GM23338 (cell line): ENCODE measurements at regions not wholly inside any gene's neighbourhood (a gene's known extent, or its start where the extent isn't known, plus 50 kb on each side); places are given as distances from the start of the nearest gene placed in this dataset.

Source experiments
- ATAC-seq: fragments of 200-7000 bp; cut with Tn5 transposase; 3 replicates; pipeline ENCODE4 v1.9.1; 2020
- DNase-seq: peaks from one replicate; pipeline ENCODE4 v3.0.0-alpha.2; 2015; ENCODE audit warnings: low spot score
- H2AFZ ChIP-seq: fragments of 200-600 bp; sonication (generic); 2 replicates; pipeline ENCODE4 v1.8.0; 2016; ENCODE audit warnings: antibody characterized with exemption, mild to moderate bottlenecking, moderate library complexity
- H3F3A ChIP-seq: fragments of 200-600 bp; sonication (generic); replicated peaks from 2 replicates; pipeline ENCODE4 v1.8.0; 2017; ENCODE audit warnings: antibody characterized with exemption, mixed run types, low read depth
- H3K27ac ChIP-seq: fragments of 200-600 bp; sonication (generic); 2 replicates; pipeline ENCODE4 v1.6.1; 2016; ENCODE audit warnings: low read depth
- H3K27me3 ChIP-seq: fragments of 200-600 bp; sonication (generic); 2 replicates; pipeline ENCODE4 v1.8.0; 2016; ENCODE audit warnings: mild to moderate bottlenecking, mixed run types, moderate library complexity; ENCODE audit not compliant: insufficient read depth
- H3K36me3 ChIP-seq: fragments of 200-600 bp; sonication (generic); 2 replicates; pipeline ENCODE4 v1.8.0; 2016; ENCODE audit warnings: mild to moderate bottlenecking; ENCODE audit not compliant: insufficient read depth
- H3K4me1 ChIP-seq: fragments of 200-600 bp; sonication (generic); 2 replicates; pipeline ENCODE4 v1.8.0; 2016; ENCODE audit warnings: mild to moderate bottlenecking, moderate library complexity; ENCODE audit not compliant: insufficient read depth
- H3K4me2 ChIP-seq: fragments of 200-600 bp; sonication (generic); 2 replicates; pipeline ENCODE4 v1.7.1; 2017; ENCODE audit warnings: mixed run types
- H3K4me3 ChIP-seq: fragments of 200-600 bp; sonication (generic); 2 replicates; pipeline ENCODE4 v1.6.1; 2016; ENCODE audit warnings: mixed run types
- H3K79me2 ChIP-seq: fragments of 200-600 bp; sonication (generic); replicated peaks from 2 replicates; pipeline ENCODE4 v1.8.0; 2017; ENCODE audit warnings: mild to moderate bottlenecking; ENCODE audit not compliant: insufficient read depth
- H3K9me2 ChIP-seq: fragments of 200-600 bp; sonication (generic); 2 replicates; pipeline ENCODE4 v1.8.0; 2017; ENCODE audit not compliant: insufficient read depth
- H4K20me1 ChIP-seq: fragments of 200-600 bp; sonication (generic); replicated peaks from 2 replicates; pipeline ENCODE4 v1.8.0; 2017; ENCODE audit warnings: mild to moderate bottlenecking; ENCODE audit not compliant: insufficient read depth
- H3K27ac Mint-ChIP-seq: 2 replicates; pipeline ENCODE4 v1.8.0; 2020; ENCODE audit warnings: inconsistent platforms, mild to moderate bottlenecking, moderate library complexity, mixed read lengths
- H3K27me3 Mint-ChIP-seq: 3 replicates; pipeline ENCODE4 v1.8.0; 2022; ENCODE audit warnings: low read depth, mild to moderate bottlenecking, moderate library complexity, mixed read lengths, inconsistent platforms; ENCODE audit not compliant: insufficient read depth, poor library complexity
- H3K36me3 Mint-ChIP-seq: 3 replicates; pipeline ENCODE4 v1.8.0; 2021; ENCODE audit warnings: low read depth, mild to moderate bottlenecking, inconsistent platforms, moderate library complexity, mixed read lengths
- H3K4me1 Mint-ChIP-seq: 3 replicates; pipeline ENCODE4 v1.8.0; 2020; ENCODE audit warnings: mild to moderate bottlenecking, inconsistent platforms, mixed read lengths
- H3K4me3 Mint-ChIP-seq: 3 replicates; pipeline ENCODE4 v1.8.0; 2021; ENCODE audit warnings: moderate library complexity, mild to moderate bottlenecking, inconsistent platforms, mixed read lengths
- H3K9me3 Mint-ChIP-seq: 3 replicates; pipeline ENCODE4 v1.8.0; 2020; ENCODE audit warnings: moderate library complexity, mild to moderate bottlenecking, inconsistent platforms, mixed read lengths
- CREB1 ChIP-seq: fragments of 250-450 bp; sonication (Bioruptor Pico); IDR thresholded peaks from 2 replicates; pipeline ENCODE4 v1.5.0; 2020; ENCODE audit warnings: low read depth, mild to moderate bottlenecking, moderate library complexity
- EZH2phosphoT487 ChIP-seq: fragments of 200-600 bp; sonication (generic); IDR thresholded peaks from one replicate; pipeline ENCODE4 v1.8.1; 2018; ENCODE audit warnings: antibody characterized with exemption; ENCODE audit not compliant: unreplicated experiment
- JUNB ChIP-seq: IDR thresholded peaks from one replicate; pipeline ENCODE4 v1.6.1; 2016; ENCODE audit warnings: antibody characterized with exemption; ENCODE audit not compliant: unreplicated experiment
- NANOG ChIP-seq: IDR thresholded peaks from 2 replicates; pipeline ENCODE4 v1.6.1; 2016; ENCODE audit warnings: antibody characterized with exemption, borderline replicate concordance
- STAT1 ChIP-seq: IDR thresholded peaks from one replicate; pipeline ENCODE4 v1.6.1; 2016; ENCODE audit warnings: antibody characterized with exemption; ENCODE audit not compliant: unreplicated experiment
- ZNF114 ChIP-seq: fragments of 250-450 bp; sonication (Bioruptor Pico); IDR thresholded peaks from 2 replicates; pipeline ENCODE4 v1.5.0; 2020; ENCODE audit warnings: mild to moderate bottlenecking, moderate library complexity
- TF ChIP-seq, protein P1 (sequence below): fragments of 250-450 bp; sonication (Bioruptor Pico); IDR thresholded peaks from 2 replicates; pipeline ENCODE4 v1.5.0; 2020; ENCODE audit warnings: mild to moderate bottlenecking, moderate library complexity
- TF ChIP-seq, protein P2 (sequence below), 2 experiments: fragments of 200-600 bp in 1 of 2; sonication (generic) in 1 of 2; conservative IDR thresholded peaks; 2 replicates each; pipeline versions ENCODE4 v1.5.1 to v1.6.1; 2016 to 2017; ENCODE audit warnings: antibody characterized with exemption in 2 of 2, low read depth in 2 of 2, mild to moderate bottlenecking in 2 of 2, moderate library complexity in 1 of 2

DNA sequence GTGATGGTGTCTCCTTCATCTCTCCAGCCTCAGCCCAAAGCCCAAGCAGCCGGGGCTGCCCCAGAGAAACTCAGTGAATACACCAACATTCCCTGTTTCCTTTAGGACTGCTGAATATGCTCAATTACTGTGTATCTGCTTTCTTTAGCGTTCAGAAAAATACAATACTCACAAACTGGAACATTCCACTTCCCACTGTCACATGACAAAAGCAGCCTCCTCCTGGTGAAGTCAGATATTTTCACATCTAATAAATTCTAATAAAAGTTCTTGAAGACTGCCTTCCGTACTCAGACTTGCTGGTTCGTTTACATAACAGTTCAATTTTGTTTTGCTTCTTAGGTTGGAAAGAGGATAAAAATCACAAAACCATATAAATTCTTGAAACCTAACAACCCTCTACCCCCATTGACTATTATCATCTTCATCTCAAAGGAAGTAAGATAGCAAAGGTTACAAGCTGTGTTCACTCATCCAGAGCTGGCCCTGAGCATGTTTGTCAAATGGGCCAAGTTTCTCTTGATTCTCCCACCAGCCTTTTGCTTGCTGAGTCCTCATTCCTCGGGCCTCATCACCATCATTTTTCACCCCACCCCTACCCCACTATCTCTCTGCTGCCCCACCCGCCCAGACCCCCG lies 190.8 kb upstream of the HNRNPA3 start:
- Histone ChIP-seq H3K4me3 (no peak overlapping the region), H3K4me2 (no peak overlapping the region), H3K9me2 (peaks cover 7% of the 10 kb centered on the region), H3K36me3 (no peaks in the 10 kb centered on the region), H3K4me1 (peaks cover 8% of the 10 kb centered on the region; the same call in 1 of the 2 replicates), H3K27me3 (no peaks in the 10 kb centered on the region), H2AFZ (no peak overlapping the region), H4K20me1 (no peaks in the 10 kb centered on the region), H3F3A (no peaks in the 10 kb centered on the region), H3K79me2 (no peaks in the 10 kb centered on the region), H3K27ac (no peak overlapping the region)
- ATAC-seq (no peak), DNase-seq (no peak)
- peaks cover 11% of the 10 kb centered on the region; the same call in 2 of the 3 replicates for H3K4me1 Mint-ChIP-seq
- H3K9me3 Mint-ChIP-seq, result no peaks in the 10 kb centered on the region
- peaks cover 3% of the 10 kb centered on the region for H3K27me3 Mint-ChIP-seq
- no peaks in the 10 kb centered on the region for H3K36me3 Mint-ChIP-seq
- H3K4me3 Mint-ChIP-seq, result no peak overlapping the region
- TF ChIP-seq JUNB, result no peak
- no peak for TF ChIP-seq STAT1
- TF ChIP-seq EZH2phosphoT487, result no peak
- TF ChIP-seq, protein P1, sequence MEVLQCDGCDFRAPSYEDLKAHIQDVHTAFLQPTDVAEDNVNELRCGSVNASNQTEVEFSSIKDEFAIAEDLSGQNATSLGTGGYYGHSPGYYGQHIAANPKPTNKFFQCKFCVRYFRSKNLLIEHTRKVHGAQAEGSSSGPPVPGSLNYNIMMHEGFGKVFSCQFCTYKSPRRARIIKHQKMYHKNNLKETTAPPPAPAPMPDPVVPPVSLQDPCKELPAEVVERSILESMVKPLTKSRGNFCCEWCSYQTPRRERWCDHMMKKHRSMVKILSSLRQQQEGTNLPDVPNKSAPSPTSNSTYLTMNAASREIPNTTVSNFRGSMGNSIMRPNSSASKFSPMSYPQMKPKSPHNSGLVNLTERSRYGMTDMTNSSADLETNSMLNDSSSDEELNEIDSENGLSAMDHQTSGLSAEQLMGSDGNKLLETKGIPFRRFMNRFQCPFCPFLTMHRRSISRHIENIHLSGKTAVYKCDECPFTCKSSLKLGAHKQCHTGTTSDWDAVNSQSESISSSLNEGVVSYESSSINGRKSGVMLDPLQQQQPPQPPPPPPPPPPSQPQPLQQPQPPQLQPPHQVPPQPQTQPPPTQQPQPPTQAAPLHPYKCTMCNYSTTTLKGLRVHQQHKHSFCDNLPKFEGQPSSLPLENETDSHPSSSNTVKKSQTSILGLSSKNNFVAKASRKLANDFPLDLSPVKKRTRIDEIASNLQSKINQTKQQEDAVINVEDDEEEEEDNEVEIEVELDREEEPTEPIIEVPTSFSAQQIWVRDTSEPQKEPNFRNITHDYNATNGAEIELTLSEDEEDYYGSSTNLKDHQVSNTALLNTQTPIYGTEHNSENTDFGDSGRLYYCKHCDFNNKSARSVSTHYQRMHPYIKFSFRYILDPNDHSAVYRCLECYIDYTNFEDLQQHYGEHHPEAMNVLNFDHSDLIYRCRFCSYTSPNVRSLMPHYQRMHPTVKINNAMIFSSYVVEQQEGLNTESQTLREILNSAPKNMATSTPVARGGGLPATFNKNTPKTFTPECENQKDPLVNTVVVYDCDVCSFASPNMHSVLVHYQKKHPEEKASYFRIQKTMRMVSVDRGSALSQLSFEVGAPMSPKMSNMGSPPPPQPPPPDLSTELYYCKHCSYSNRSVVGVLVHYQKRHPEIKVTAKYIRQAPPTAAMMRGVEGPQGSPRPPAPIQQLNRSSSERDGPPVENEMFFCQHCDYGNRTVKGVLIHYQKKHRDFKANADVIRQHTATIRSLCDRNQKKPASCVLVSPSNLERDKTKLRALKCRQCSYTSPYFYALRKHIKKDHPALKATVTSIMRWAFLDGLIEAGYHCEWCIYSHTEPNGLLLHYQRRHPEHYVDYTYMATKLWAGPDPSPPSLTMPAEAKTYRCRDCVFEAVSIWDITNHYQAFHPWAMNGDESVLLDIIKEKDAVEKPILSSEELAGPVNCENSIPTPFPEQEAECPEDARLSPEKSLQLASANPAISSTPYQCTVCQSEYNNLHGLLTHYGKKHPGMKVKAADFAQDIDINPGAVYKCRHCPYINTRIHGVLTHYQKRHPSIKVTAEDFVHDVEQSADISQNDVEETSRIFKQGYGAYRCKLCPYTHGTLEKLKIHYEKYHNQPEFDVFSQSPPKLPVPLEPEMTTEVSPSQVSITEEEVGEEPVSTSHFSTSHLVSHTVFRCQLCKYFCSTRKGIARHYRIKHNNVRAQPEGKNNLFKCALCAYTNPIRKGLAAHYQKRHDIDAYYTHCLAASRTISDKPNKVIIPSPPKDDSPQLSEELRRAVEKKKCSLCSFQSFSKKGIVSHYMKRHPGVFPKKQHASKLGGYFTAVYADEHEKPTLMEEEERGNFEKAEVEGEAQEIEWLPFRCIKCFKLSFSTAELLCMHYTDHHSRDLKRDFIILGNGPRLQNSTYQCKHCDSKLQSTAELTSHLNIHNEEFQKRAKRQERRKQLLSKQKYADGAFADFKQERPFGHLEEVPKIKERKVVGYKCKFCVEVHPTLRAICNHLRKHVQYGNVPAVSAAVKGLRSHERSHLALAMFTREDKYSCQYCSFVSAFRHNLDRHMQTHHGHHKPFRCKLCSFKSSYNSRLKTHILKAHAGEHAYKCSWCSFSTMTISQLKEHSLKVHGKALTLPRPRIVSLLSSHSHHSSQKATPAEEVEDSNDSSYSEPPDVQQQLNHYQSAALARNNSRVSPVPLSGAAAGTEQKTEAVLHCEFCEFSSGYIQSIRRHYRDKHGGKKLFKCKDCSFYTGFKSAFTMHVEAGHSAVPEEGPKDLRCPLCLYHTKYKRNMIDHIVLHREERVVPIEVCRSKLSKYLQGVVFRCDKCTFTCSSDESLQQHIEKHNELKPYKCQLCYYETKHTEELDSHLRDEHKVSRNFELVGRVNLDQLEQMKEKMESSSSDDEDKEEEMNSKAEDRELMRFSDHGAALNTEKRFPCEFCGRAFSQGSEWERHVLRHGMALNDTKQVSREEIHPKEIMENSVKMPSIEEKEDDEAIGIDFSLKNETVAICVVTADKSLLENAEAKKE (CRISPR knock-in tag), result no peak
- no peak for TF ChIP-seq ZNF114 (CRISPR knock-in tag)
- TF ChIP-seq NANOG, result no peak
- TF ChIP-seq, protein P2, sequence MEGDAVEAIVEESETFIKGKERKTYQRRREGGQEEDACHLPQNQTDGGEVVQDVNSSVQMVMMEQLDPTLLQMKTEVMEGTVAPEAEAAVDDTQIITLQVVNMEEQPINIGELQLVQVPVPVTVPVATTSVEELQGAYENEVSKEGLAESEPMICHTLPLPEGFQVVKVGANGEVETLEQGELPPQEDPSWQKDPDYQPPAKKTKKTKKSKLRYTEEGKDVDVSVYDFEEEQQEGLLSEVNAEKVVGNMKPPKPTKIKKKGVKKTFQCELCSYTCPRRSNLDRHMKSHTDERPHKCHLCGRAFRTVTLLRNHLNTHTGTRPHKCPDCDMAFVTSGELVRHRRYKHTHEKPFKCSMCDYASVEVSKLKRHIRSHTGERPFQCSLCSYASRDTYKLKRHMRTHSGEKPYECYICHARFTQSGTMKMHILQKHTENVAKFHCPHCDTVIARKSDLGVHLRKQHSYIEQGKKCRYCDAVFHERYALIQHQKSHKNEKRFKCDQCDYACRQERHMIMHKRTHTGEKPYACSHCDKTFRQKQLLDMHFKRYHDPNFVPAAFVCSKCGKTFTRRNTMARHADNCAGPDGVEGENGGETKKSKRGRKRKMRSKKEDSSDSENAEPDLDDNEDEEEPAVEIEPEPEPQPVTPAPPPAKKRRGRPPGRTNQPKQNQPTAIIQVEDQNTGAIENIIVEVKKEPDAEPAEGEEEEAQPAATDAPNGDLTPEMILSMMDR (conservative IDR thresholded peaks at IDR 0.05; ENCODE audit: low read depth in 2 of 2), result no peak
- no peak for TF ChIP-seq CREB1 (CRISPR knock-in tag)
- H3K27ac Mint-ChIP-seq, result no peak overlapping the region
